ENCODE measurements at regions not wholly inside any gene's neighbourhood (a gene's known extent, or its start where the extent isn't known, plus 50 kb on each side); places are given as distances from the start of the nearest gene placed in this dataset.

- no peaks in the 10 kb centered on the region for H3K79me2 ChIP-seq (ENCODE audit: control insufficient read depth, insufficient read depth, low read length)
- no peaks in the 10 kb centered on the region for H3K9me3 ChIP-seq (replicated peaks; ENCODE audit: control insufficient read depth, insufficient read depth, low read depth, low read length)
- FAIRE-seq = no peak
- CTCF ChIA-PET (ENCODE audit: low intra/inter-chr PET ratio) = no interaction called here
- peaks cover 5 to 6% of the 10 kb centered on the region in 2 experiments; a peak in 4 of 5 replicates for H3K4me1 ChIP-seq (replicated peaks in 1 of 2; ENCODE audit: control insufficient read depth in 2 of 2, insufficient read depth in 2 of 2, low read length in 2 of 2)
- no peak overlapping the region for H3K4me2 ChIP-seq (ENCODE audit: insufficient read depth, low read length)
- no peak overlapping the region for H3K27ac ChIP-seq (ENCODE audit: extremely low read depth, low read depth, low read length)
- no peaks in the 10 kb centered on the region for H3K9me1 ChIP-seq (ENCODE audit: control insufficient read depth, insufficient read depth, low read length)
- intact Hi-C loops (cut with micrococcal nuclease) (no loop called here), in situ Hi-C loops (cut with MboI) (no loop called here)
- peaks cover 10% of the 10 kb centered on the region in 2 experiments; a peak in 4 of 5 replicates for H3K27me3 ChIP-seq (ENCODE audit: control insufficient read depth in 2 of 2, insufficient read depth in 2 of 2, low read length in 2 of 2)
- BruUV-seq (replicated peaks) = no TSS peak
- H3K9ac ChIP-seq (ENCODE audit: insufficient read depth in 1 of 2, low read depth in 2 of 2, low read length in 2 of 2) = no peak overlapping the region
- no peak for DNase-seq (ENCODE audit: extremely low read depth in 1 of 4, low spot score in 3 of 4)
- ATAC-seq = no peak
- WGBS (ENCODE audit: insufficient coverage, low coverage, missing lambda C conversion rate) = 3% methylated on average over 3 of the region's 3 CpGs
- POLR2A ChIA-PET = interaction anchor here (0.7 to 1.2 kb wide), 4 partner anchors 33 to 60 kb away, joined by 3 to 4 read pairs (median 3); no protein-coding TSS in a partner anchor
- no peaks in the 10 kb centered on the region for H3K36me3 ChIP-seq (ENCODE audit: control insufficient read depth, insufficient read depth, low read length)
- H4K20me1 ChIP-seq (replicated peaks; ENCODE audit: control insufficient read depth, insufficient read depth, low read length) = no peaks in the 10 kb centered on the region
- H3K4me3 ChIP-seq = no peak overlapping the region
- H2AFZ ChIP-seq (ENCODE audit: low read depth, low read length) = no peak overlapping the region
- TF ChIP-seq TAF7 (tag; IDR thresholded peaks at IDR 0.05) = no peak
- TF ChIP-seq BCLAF1 (IDR thresholded peaks at IDR 0.05; ENCODE audit: borderline replicate concordance in 1 of 2, control insufficient read depth in 1 of 2, low read depth in 2 of 2, low read length in 1 of 2) = no peak
- TF ChIP-seq ADNP (tag; IDR thresholded peaks at IDR 0.05) = no peak
- no peak for TF ChIP-seq ZNF830 (CRISPR knock-in tag; IDR thresholded peaks at IDR 0.05)
- TF ChIP-seq IRF9 (tag; IDR thresholded peaks at IDR 0.05) = no peak
- no peak for TF ChIP-seq POLR3A (IDR thresholded peaks at IDR 0.05; ENCODE audit: borderline replicate concordance, extremely low read depth, insufficient read depth, insufficient read length)
- no peak for TF ChIP-seq SREBF2 (CRISPR knock-in tag; IDR thresholded peaks at IDR 0.05)
- TF ChIP-seq ZNF511 (CRISPR knock-in tag; IDR thresholded peaks at IDR 0.05) = no peak
Measured at GRCh38 chr3:5332270-5332956, 144.9 kb downstream of the EDEM1 start.
